WERI-Rb-1 (cell line): ENCODE measurements at regions not wholly inside any gene's neighbourhood (a gene's known extent, or its start where the extent isn't known, plus 50 kb on each side); places are given as distances from the start of the nearest gene placed in this dataset.

Experiments
- DNase-seq: peaks from one replicate; pipeline ENCODE4 v3.0.0-alpha.2; 2020
- H3K27ac ChIP-seq: fragments of 250-450 bp; sonication (Bioruptor Pico); 2 replicates; pipeline ENCODE4 v1.5.1; 2020; ENCODE audit warnings: mild to moderate bottlenecking, moderate library complexity
- H3K27me3 ChIP-seq: fragments of 250-450 bp; sonication (Bioruptor Pico); 2 replicates; pipeline ENCODE4 v1.5.1; 2021; ENCODE audit warnings: mild to moderate bottlenecking, low read depth, moderate library complexity; ENCODE audit not compliant: insufficient read depth, severe bottlenecking
- H3K36me3 ChIP-seq: fragments of 250-450 bp; sonication (Bioruptor Pico); 2 replicates; pipeline ENCODE4 v1.5.1; 2020; ENCODE audit warnings: mild to moderate bottlenecking, moderate library complexity
- H3K4me3 ChIP-seq: 2 replicates; pipeline ENCODE4 v1.5.1; 2011; ENCODE audit warnings: low read depth, mild to moderate bottlenecking, control low read depth, low read length
- H3K9me3 ChIP-seq: fragments of 250-450 bp; sonication (Bioruptor Pico); 2 replicates; pipeline ENCODE4 v1.5.1; 2021; ENCODE audit warnings: mild to moderate bottlenecking, moderate library complexity; ENCODE audit not compliant: severe bottlenecking
- CTCF ChIP-seq: IDR thresholded peaks from 2 replicates; pipeline ENCODE4 v1.5.1; 2011; ENCODE audit warnings: low read depth, mild to moderate bottlenecking, control low read depth, inconsistent platforms, low read length

DNA sequence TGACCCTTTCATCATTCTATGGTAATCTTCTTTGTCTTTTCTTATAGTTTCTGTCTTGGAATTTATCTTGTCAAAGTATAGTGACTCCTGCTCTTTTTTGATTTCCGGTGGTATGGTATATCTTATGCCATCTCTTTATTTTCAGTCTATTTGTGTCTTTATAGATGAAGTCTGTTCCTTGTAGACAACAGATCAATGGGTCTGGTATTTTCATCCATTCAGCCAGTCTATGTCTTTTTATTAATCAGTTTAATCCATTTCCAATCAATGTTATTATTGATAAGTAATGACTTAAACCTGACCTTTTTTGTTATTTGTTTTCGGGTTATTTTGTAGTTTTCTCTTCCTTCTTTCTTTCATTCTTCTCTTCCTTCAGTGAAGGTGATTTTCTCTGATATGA, 495.9 kb upstream of the PCDH9 start:
- no peaks in the 10 kb centered on the region for H3K9me3 ChIP-seq
- H3K36me3 ChIP-seq, result no peaks in the 10 kb centered on the region
- TF ChIP-seq CTCF, result no peak
- H3K4me3 ChIP-seq, result no peak overlapping the region
- H3K27me3 ChIP-seq, result no peaks in the 10 kb centered on the region
- no peak overlapping the region for H3K27ac ChIP-seq
- no peak for DNase-seq

DNA sequence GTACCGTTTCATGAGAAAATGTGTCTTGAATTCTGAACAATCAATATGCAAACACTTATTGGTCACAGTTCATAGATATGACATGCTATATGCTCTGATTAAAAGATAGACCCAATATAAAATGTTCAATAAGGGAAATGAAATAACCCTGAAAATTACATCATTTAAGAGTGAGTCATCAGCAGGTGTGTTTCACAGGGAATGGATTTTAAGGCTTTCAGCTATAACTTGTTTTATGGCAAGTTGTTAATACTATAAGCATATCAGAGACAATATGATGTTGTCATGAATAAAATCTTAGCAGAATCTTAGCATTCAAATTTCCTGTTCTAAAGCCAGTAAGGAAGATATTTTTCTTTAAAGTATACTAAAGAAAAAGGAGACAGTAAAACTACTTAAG, 483.4 kb upstream of the PCDH9 start:
- Histone ChIP-seq H3K27ac (no peak overlapping the region), H3K27me3 (no peaks in the 10 kb centered on the region), H3K9me3 (no peaks in the 10 kb centered on the region), H3K36me3 (no peaks in the 10 kb centered on the region), H3K4me3 (no peak overlapping the region)
- no peak for TF ChIP-seq CTCF
- DNase-seq, result no peak

- TF ChIP-seq CTCF, result no peak
- Histone ChIP-seq H3K27ac (no peak overlapping the region), H3K27me3 (no peaks in the 10 kb centered on the region), H3K9me3 (no peaks in the 10 kb centered on the region), H3K4me3 (no peak overlapping the region), H3K36me3 (no peaks in the 10 kb centered on the region)
- DNase-seq, result no peak
Observed at GRCh38 chr13:67696775-67697174, 466.6 kb upstream of the PCDH9 start.

GRCh38 chr13:67664502-67664901, 434.4 kb upstream of the PCDH9 start:
- H3K4me3 ChIP-seq, result no peak overlapping the region
- H3K27ac ChIP-seq, result no peak overlapping the region
- DNase-seq, result no peak
- no peaks in the 10 kb centered on the region for H3K36me3 ChIP-seq
- no peaks in the 10 kb centered on the region for H3K27me3 ChIP-seq
- TF ChIP-seq CTCF, result no peak
- no peaks in the 10 kb centered on the region for H3K9me3 ChIP-seq

- DNase-seq, result no peak
- Histone ChIP-seq H3K27me3 (no peaks in the 10 kb centered on the region), H3K9me3 (no peaks in the 10 kb centered on the region), H3K36me3 (no peaks in the 10 kb centered on the region), H3K27ac (no peak overlapping the region), H3K4me3 (no peak overlapping the region)
- TF ChIP-seq CTCF, result no peak
Observed at GRCh38 chr13:67662997-67663396, 432.9 kb upstream of the PCDH9 start.

DNA sequence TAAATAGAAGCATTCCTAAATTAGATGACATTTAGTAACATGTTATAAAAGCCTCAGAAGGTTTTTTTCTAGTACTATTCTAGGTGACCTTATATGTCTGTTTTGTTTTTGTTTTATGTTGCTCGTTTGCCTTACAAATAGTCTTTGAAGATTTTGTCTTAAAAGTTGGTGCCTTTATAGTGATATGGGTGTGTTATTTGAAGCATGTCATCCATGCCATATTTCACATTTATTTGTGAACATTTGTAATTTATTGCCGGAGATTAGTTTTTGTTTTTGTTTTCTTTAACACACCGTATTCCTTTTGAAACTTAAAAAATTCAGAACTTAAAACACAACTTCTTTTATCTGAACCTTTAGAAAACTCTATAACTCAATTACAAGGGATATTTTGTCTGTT, 422.8 kb upstream of the PCDH9 start:
- no peak for TF ChIP-seq CTCF
- Histone ChIP-seq H3K27ac (no peak overlapping the region), H3K36me3 (no peaks in the 10 kb centered on the region), H3K4me3 (no peak overlapping the region), H3K27me3 (no peaks in the 10 kb centered on the region), H3K9me3 (no peaks in the 10 kb centered on the region)
- DNase-seq, result no peak
